Endodermal cell (in vitro differentiated cells): ENCODE measurements at regions not wholly inside any gene's neighbourhood (a gene's known extent, or its start where the extent isn't known, plus 50 kb on each side); places are given as distances from the start of the nearest gene placed in this dataset.
A peak's percentile ranks its signal among the peaks of the same experiment; 100 is the strongest.

Experiments
- DNase-seq: peaks from one replicate; pipeline ENCODE4 v3.0.0-alpha.2; 2017
- H3K27ac ChIP-seq: 2 replicates; pipeline ENCODE4 v1.5.1; 2013; ENCODE audit warnings: mild to moderate bottlenecking, low read depth, low read length, moderate library complexity
- H3K27me3 ChIP-seq: 2 replicates; pipeline ENCODE4 v1.6.1; 2013; ENCODE audit warnings: mild to moderate bottlenecking, low read length, moderate library complexity; ENCODE audit not compliant: insufficient read depth, control insufficient read depth, poor library complexity, severe bottlenecking
- H3K36me3 ChIP-seq: 2 replicates; pipeline ENCODE4 v1.7.0; 2013; ENCODE audit warnings: mild to moderate bottlenecking, low read length, moderate library complexity; ENCODE audit not compliant: control insufficient read depth, insufficient read depth
- H3K4me1 ChIP-seq: one replicate; pipeline ENCODE4 v1.7.0; 2013; ENCODE audit warnings: low read length; ENCODE audit not compliant: control insufficient read depth, insufficient read depth
- H3K4me3 ChIP-seq: 2 replicates; pipeline ENCODE4 v1.5.1; 2013; ENCODE audit warnings: mild to moderate bottlenecking, low read length, moderate library complexity
- H3K9ac ChIP-seq: 2 replicates; pipeline ENCODE4 v1.6.1; 2013; ENCODE audit warnings: mild to moderate bottlenecking, low read length, moderate library complexity; ENCODE audit not compliant: poor library complexity, severe bottlenecking; ENCODE audit errors: extremely low read depth
- H3K9me3 ChIP-seq: 2 replicates; pipeline ENCODE4 v1.6.1; 2013; ENCODE audit warnings: mild to moderate bottlenecking, low read length, moderate library complexity; ENCODE audit not compliant: control insufficient read depth
- H3K27ac Mint-ChIP-seq: 2 replicates; pipeline ENCODE4 v1.8.0; 2020; ENCODE audit warnings: mixed read lengths
- H3K27me3 Mint-ChIP-seq: 2 replicates; pipeline ENCODE4 v1.8.0; 2021; ENCODE audit warnings: mild to moderate bottlenecking, mixed read lengths; ENCODE audit not compliant: insufficient read depth
- H3K36me3 Mint-ChIP-seq: 2 replicates; pipeline ENCODE4 v1.8.0; 2020; ENCODE audit warnings: low read depth, mixed read lengths
- H3K4me1 Mint-ChIP-seq: 2 replicates; pipeline ENCODE4 v1.8.0; 2020; ENCODE audit warnings: mixed read lengths
- H3K4me3 Mint-ChIP-seq: 2 replicates; pipeline ENCODE4 v1.8.0; 2020; ENCODE audit warnings: mild to moderate bottlenecking, moderate library complexity, mixed read lengths
- H3K9me3 Mint-ChIP-seq: 2 replicates; pipeline ENCODE4 v1.8.0; 2020; ENCODE audit warnings: mild to moderate bottlenecking, mixed read lengths
- WGBS, 2 experiments: methylation state at CpG; one replicate each; pipeline versions ENCODE4 v1.1.5 to v1.1.7; 2013; ENCODE audit warnings: missing lambda C conversion rate in 2 of 2, mixed read lengths in 1 of 2; ENCODE audit not compliant: insufficient coverage in 1 of 2, insufficient read length in 1 of 2; 5-methylcytosine and 5-hydroxymethylcytosine counted together
- TF ChIP-seq, protein P1 (sequence below): fragments of 200-600 bp; sonication (generic); conservative IDR thresholded peaks from 2 replicates; pipeline ENCODE4 v1.5.0; 2021; ENCODE audit warnings: antibody characterized with exemption, mild to moderate bottlenecking

DNA sequence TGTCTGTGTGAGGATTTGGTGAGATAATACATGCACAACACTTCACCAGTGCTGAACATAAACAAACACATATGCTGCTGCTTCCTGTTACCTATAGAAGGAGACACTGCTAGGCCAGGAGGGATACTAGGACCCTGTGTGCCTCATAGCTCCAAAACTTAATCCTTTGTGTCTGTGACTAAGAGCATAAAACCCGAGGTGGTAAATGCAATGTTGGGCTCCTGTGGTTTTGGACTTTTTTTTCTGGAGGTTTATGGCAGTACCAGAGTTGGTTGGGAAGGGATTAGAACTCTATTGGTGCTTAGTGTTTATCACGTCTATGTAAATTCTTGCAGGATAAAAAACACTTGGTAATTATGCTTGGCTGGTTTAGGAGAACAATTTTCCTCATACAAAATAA is 122.9 kb downstream of the NUF2 start:
- no peak for DNase-seq
- no peaks in the 10 kb centered on the region for H3K36me3 Mint-ChIP-seq
- WGBS, 2 experiments: 73% methylated on average over 2 of the region's 2 CpGs; no CpG with 5 or more reads in 1 of the 2 experiments
- H3K4me1 Mint-ChIP-seq: peaks cover 25% of the 10 kb centered on the region
- no peak overlapping the region for H3K27ac ChIP-seq
- H3K27me3 Mint-ChIP-seq: no peaks in the 10 kb centered on the region
- no peaks in the 10 kb centered on the region for H3K9me3 ChIP-seq
- no peak overlapping the region for H3K4me3 ChIP-seq
- TF ChIP-seq, protein P1, sequence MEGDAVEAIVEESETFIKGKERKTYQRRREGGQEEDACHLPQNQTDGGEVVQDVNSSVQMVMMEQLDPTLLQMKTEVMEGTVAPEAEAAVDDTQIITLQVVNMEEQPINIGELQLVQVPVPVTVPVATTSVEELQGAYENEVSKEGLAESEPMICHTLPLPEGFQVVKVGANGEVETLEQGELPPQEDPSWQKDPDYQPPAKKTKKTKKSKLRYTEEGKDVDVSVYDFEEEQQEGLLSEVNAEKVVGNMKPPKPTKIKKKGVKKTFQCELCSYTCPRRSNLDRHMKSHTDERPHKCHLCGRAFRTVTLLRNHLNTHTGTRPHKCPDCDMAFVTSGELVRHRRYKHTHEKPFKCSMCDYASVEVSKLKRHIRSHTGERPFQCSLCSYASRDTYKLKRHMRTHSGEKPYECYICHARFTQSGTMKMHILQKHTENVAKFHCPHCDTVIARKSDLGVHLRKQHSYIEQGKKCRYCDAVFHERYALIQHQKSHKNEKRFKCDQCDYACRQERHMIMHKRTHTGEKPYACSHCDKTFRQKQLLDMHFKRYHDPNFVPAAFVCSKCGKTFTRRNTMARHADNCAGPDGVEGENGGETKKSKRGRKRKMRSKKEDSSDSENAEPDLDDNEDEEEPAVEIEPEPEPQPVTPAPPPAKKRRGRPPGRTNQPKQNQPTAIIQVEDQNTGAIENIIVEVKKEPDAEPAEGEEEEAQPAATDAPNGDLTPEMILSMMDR: no peak
- H3K4me1 ChIP-seq: no peaks in the 10 kb centered on the region
- no peak overlapping the region for H3K27ac Mint-ChIP-seq
- no peaks in the 10 kb centered on the region for H3K27me3 ChIP-seq
- no peak overlapping the region for H3K9ac ChIP-seq
- no peak overlapping the region for H3K4me3 Mint-ChIP-seq
- H3K9me3 Mint-ChIP-seq: no peaks in the 10 kb centered on the region
- H3K36me3 ChIP-seq: no peaks in the 10 kb centered on the region

DNA sequence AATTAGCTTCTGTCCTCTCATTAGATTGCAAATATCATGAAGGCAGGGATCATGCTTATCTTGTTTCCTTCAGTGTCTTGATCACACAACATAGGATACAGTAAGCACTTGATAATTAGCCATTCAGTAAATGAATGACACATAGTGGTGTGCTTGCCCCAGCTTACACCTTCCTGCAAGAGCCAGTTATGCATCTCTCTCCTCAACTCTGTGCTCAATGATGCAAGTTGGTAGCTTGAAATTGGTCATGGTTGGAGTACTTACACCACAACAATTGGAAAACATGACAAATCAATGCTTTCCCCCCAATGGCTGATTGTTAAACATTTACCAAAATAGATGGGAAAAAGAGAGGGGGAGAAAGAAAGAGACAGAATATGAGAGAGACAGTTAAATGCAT is 129.2 kb downstream of the NUF2 start:
- Mint-ChIP-seq H3K27me3 (peaks cover 4% of the 10 kb centered on the region), H3K27ac (no peak overlapping the region), H3K36me3 (no peaks in the 10 kb centered on the region), H3K4me1 (peaks cover 6% of the 10 kb centered on the region), H3K4me3 (no peak overlapping the region), H3K9me3 (no peaks in the 10 kb centered on the region)
- Histone ChIP-seq H3K4me3 (no peak overlapping the region), H3K9ac (no peak overlapping the region), H3K4me1 (no peaks in the 10 kb centered on the region), H3K27me3 (no peaks in the 10 kb centered on the region), H3K9me3 (no peaks in the 10 kb centered on the region), H3K36me3 (no peaks in the 10 kb centered on the region), H3K27ac (no peak overlapping the region)
- TF ChIP-seq, protein P1: no peak
- no peak for DNase-seq

DNA sequence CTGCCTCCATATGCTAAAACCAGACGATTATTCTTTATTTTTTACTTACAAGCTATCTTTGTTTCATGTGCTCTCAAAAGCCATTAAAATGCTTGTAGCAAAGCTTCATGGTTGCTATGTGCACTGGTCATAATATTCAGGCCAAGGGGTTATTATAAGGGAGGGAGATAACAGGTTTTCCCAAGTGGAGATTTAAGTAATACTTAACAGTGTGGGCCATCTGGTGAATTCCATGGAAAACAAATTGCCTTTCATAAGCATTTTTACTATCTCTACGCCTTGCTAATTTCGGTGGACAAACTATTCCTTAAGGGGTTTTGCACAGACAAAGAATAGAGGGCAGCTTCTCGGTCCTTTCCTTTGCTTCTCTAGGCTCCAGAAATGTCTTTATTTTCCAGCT is 137.8 kb downstream of the NUF2 start:
- H3K36me3 Mint-ChIP-seq: no peaks in the 10 kb centered on the region

More for the DNA sequence above, 137.8 kb downstream of the NUF2 start:
- no peaks in the 10 kb centered on the region for H3K9me3 Mint-ChIP-seq
- Histone ChIP-seq H3K27ac (peak overlapping the region; percentile 36), H3K27me3 (no peaks in the 10 kb centered on the region), H3K9ac (no peak overlapping the region), H3K9me3 (no peaks in the 10 kb centered on the region), H3K4me3 (no peak overlapping the region), H3K36me3 (no peaks in the 10 kb centered on the region), H3K4me1 (no peaks in the 10 kb centered on the region)
- peaks cover 3% of the 10 kb centered on the region for H3K27me3 Mint-ChIP-seq
- TF ChIP-seq, protein P1: no peak
- no peak overlapping the region for H3K27ac Mint-ChIP-seq
- 87 to 90% methylated on average over 3 to 4 of the region's 4 CpGs for WGBS, 2 experiments
- H3K4me1 Mint-ChIP-seq: peaks cover 11% of the 10 kb centered on the region
- no peak overlapping the region for H3K4me3 Mint-ChIP-seq
- DNase-seq: no peak
